Erythroblast (primary cell): ENCODE measurements at regions not wholly inside any gene's neighbourhood (a gene's known extent, or its start where the extent isn't known, plus 50 kb on each side); places are given as distances from the start of the nearest gene placed in this dataset.

ENCODE experiments used
- GATA1 ChIP-seq: IDR thresholded peaks from 2 replicates; pipeline ENCODE4 v1.6.1; 2011; ENCODE audit warnings: low read depth, mild to moderate bottlenecking, control low read depth, low read length, moderate library complexity
- POLR2A ChIP-seq: IDR thresholded peaks from 2 replicates; pipeline ENCODE4 v1.6.1; 2011; ENCODE audit warnings: mild to moderate bottlenecking, low read length

- no peak for TF ChIP-seq POLR2A
- no peak for TF ChIP-seq GATA1
Measured at GRCh38 chr2:3073704-3074103, 303.9 kb downstream of the EIPR1 start.
